HG03135 (cell line): ENCODE measurements at regions not wholly inside any gene's neighbourhood (a gene's known extent, or its start where the extent isn't known, plus 50 kb on each side); places are given as distances from the start of the nearest gene placed in this dataset.

ENCODE experiments used
- ATAC-seq: cut with Tn5 transposase; IDR thresholded peaks from one replicate; pipeline ENCODE4 v1.9.1; 2021; ENCODE audit warnings: mild to moderate bottlenecking, moderate library complexity; ENCODE audit not compliant: unreplicated experiment

GRCh38 chr5:166365164-166365563 lies 1926.3 kb upstream of the WWC1 start:
- ATAC-seq, result no peak

- ATAC-seq, result no peak
Observed at GRCh38 chr5:166367391-166367790, 1924.1 kb upstream of the WWC1 start.

GRCh38 chr5:166369346-166369745 lies 1922.1 kb upstream of the WWC1 start:
- no peak for ATAC-seq

GRCh38 chr5:166369807-166370206 lies 1921.6 kb upstream of the WWC1 start:
- no peak for ATAC-seq

GRCh38 chr5:166370928-166371690 lies 1920.3 kb upstream of the WWC1 start:
- no peak for ATAC-seq

GRCh38 chr5:166373817-166374216 lies 1917.6 kb upstream of the WWC1 start:
- ATAC-seq, result no peak

GRCh38 chr5:166377756-166378155 lies 1913.7 kb upstream of the WWC1 start:
- ATAC-seq, result no peak

- no peak for ATAC-seq
Observed at GRCh38 chr5:166379517-166379916, 1911.9 kb upstream of the WWC1 start.

- ATAC-seq, result no peak
Observed at GRCh38 chr5:166382031-166382430, 1909.4 kb upstream of the WWC1 start.

GRCh38 chr5:166398131-166398530 lies 1893.3 kb upstream of the WWC1 start:
- ATAC-seq, result no peak

- no peak for ATAC-seq
Observed at GRCh38 chr5:166399781-166400180, 1891.7 kb upstream of the WWC1 start.

GRCh38 chr5:166401391-166401790 lies 1890.1 kb upstream of the WWC1 start:
- ATAC-seq, result no peak

- ATAC-seq, result no peak
Observed at GRCh38 chr5:166412191-166412590, 1879.3 kb upstream of the WWC1 start.

GRCh38 chr5:166427211-166427610 lies 1864.2 kb upstream of the WWC1 start:
- no peak for ATAC-seq

- ATAC-seq, result no peak
Observed at GRCh38 chr5:166428264-166428803, 1863.1 kb upstream of the WWC1 start.

GRCh38 chr5:166430491-166431319 lies 1860.7 kb upstream of the WWC1 start:
- ATAC-seq, result no peak

- ATAC-seq, result no peak
Observed at GRCh38 chr5:166431456-166431855, 1860.0 kb upstream of the WWC1 start.

- no peak for ATAC-seq
Observed at GRCh38 chr5:166433679-166434078, 1857.8 kb upstream of the WWC1 start.

GRCh38 chr5:166436872-166437271 lies 1854.6 kb upstream of the WWC1 start:
- ATAC-seq, result no peak

- no peak for ATAC-seq
Observed at GRCh38 chr5:166486348-166486747, 1805.1 kb upstream of the WWC1 start.

GRCh38 chr5:166488560-166488959 lies 1802.9 kb upstream of the WWC1 start:
- ATAC-seq, result no peak

GRCh38 chr5:166493040-166493439 lies 1798.4 kb upstream of the WWC1 start:
- no peak for ATAC-seq
